Parathyroid adenoma (tissue), 2 donors: ENCODE measurements at regions not wholly inside any gene's neighbourhood (a gene's known extent, or its start where the extent isn't known, plus 50 kb on each side); places are given as distances from the start of the nearest gene placed in this dataset.
"Not testable (repeated sequence)": the region's sequence is repeated elsewhere in the genome, so short reads cannot be mapped to it uniquely, and the experiment has no call there.

Experiments
- H2AFZ ChIP-seq: fragments of 300-600 bp; sonication (generic); one replicate; pipeline ENCODE4 v1.7.0; 2017; ENCODE audit warnings: antibody characterized with exemption, mild to moderate bottlenecking
- H3K27ac ChIP-seq: fragments of 300-600 bp; sonication (generic); one replicate; pipeline ENCODE4 v1.7.0; 2017
- H3K27me3 ChIP-seq: fragments of 300-600 bp; sonication (generic); one replicate; pipeline ENCODE4 v1.7.0; 2017; ENCODE audit warnings: low read length; ENCODE audit not compliant: control insufficient read depth, insufficient read depth
- H3K36me3 ChIP-seq: fragments of 300-600 bp; sonication (generic); one replicate; pipeline ENCODE4 v1.7.0; 2017; ENCODE audit warnings: low read length; ENCODE audit not compliant: control insufficient read depth, insufficient read depth
- H3K4me1 ChIP-seq: fragments of 300-600 bp; sonication (generic); one replicate; pipeline ENCODE4 v1.7.0; 2017; ENCODE audit warnings: control low read depth
- H3K4me2 ChIP-seq: fragments of 300-600 bp; sonication (generic); one replicate; pipeline ENCODE4 v1.7.0; 2017; ENCODE audit warnings: low read length
- H3K4me3 ChIP-seq: fragments of 300-600 bp; sonication (generic); one replicate; pipeline ENCODE4 v1.7.0; 2017; ENCODE audit warnings: low read depth, low read length
- H3K79me2 ChIP-seq: fragments of 300-600 bp; sonication (generic); one replicate; pipeline ENCODE4 v1.7.0; 2017; ENCODE audit warnings: control low read depth
- H3K9ac ChIP-seq: fragments of 300-600 bp; sonication (generic); one replicate; pipeline ENCODE4 v1.7.0; 2017; ENCODE audit warnings: mild to moderate bottlenecking
- H3K9me3 ChIP-seq: fragments of 300-600 bp; sonication (generic); one replicate; pipeline ENCODE4 v1.7.0; 2017; ENCODE audit warnings: low read length; ENCODE audit not compliant: control insufficient read depth
- donor health status: primary hyperparathyroidism.

- not testable (repeated sequence) for H3K79me2 ChIP-seq, H3K9ac ChIP-seq, H2AFZ ChIP-seq, H3K36me3 ChIP-seq, H3K4me2 ChIP-seq, H3K4me1 ChIP-seq, H3K4me3 ChIP-seq, H3K9me3 ChIP-seq, H3K27me3 ChIP-seq, H3K27ac ChIP-seq
Measured at GRCh38 chr1:143805374-143805773, 166.4 kb downstream of the FAM72C start.

- H3K4me1 ChIP-seq, H2AFZ ChIP-seq, H3K4me2 ChIP-seq, H3K9ac ChIP-seq, H3K79me2 ChIP-seq, H3K36me3 ChIP-seq, H3K27me3 ChIP-seq, H3K27ac ChIP-seq, H3K4me3 ChIP-seq, H3K9me3 ChIP-seq: not testable (repeated sequence)
Measured at GRCh38 chr1:143804707-143805356, 167.0 kb downstream of the FAM72C start.

- not testable (repeated sequence) for H3K4me2 ChIP-seq, H3K27me3 ChIP-seq, H3K9me3 ChIP-seq, H3K4me1 ChIP-seq, H3K79me2 ChIP-seq, H3K9ac ChIP-seq, H3K27ac ChIP-seq, H3K36me3 ChIP-seq, H2AFZ ChIP-seq, H3K4me3 ChIP-seq
Measured at GRCh38 chr1:143803927-143804411, 167.8 kb downstream of the FAM72C start.

GRCh38 chr1:143803095-143803494 is 168.7 kb downstream of the FAM72C start:
- H2AFZ ChIP-seq, H3K36me3 ChIP-seq, H3K9me3 ChIP-seq, H3K79me2 ChIP-seq, H3K4me3 ChIP-seq, H3K4me1 ChIP-seq, H3K4me2 ChIP-seq, H3K9ac ChIP-seq, H3K27me3 ChIP-seq, H3K27ac ChIP-seq: not testable (repeated sequence)

GRCh38 chr1:143799568-143800187 is 172.1 kb downstream of the FAM72C start:
- H3K4me3 ChIP-seq, H3K27ac ChIP-seq, H3K36me3 ChIP-seq, H3K4me2 ChIP-seq, H3K9me3 ChIP-seq, H3K9ac ChIP-seq, H3K79me2 ChIP-seq, H3K4me1 ChIP-seq, H2AFZ ChIP-seq, H3K27me3 ChIP-seq: not testable (repeated sequence)

GRCh38 chr1:143796369-143796768 is 175.4 kb downstream of the FAM72C start:
- not testable (repeated sequence) for H3K27me3 ChIP-seq, H3K36me3 ChIP-seq, H3K9ac ChIP-seq, H3K9me3 ChIP-seq, H3K4me3 ChIP-seq, H3K4me1 ChIP-seq, H3K27ac ChIP-seq, H3K4me2 ChIP-seq, H3K79me2 ChIP-seq, H2AFZ ChIP-seq

- not testable (repeated sequence) for H3K79me2 ChIP-seq, H3K27me3 ChIP-seq, H3K27ac ChIP-seq, H3K4me2 ChIP-seq, H2AFZ ChIP-seq, H3K4me1 ChIP-seq, H3K4me3 ChIP-seq, H3K9me3 ChIP-seq, H3K9ac ChIP-seq, H3K36me3 ChIP-seq
Measured at GRCh38 chr1:143792047-143792937, 179.5 kb downstream of the FAM72C start.

- H3K36me3 ChIP-seq, H3K79me2 ChIP-seq, H3K4me3 ChIP-seq, H3K4me2 ChIP-seq, H3K4me1 ChIP-seq, H3K9ac ChIP-seq, H3K27me3 ChIP-seq, H3K9me3 ChIP-seq, H2AFZ ChIP-seq, H3K27ac ChIP-seq: not testable (repeated sequence)
Measured at GRCh38 chr1:143786381-143786780, 185.4 kb downstream of the FAM72C start.

GRCh38 chr1:143785883-143786282 is 185.9 kb downstream of the FAM72C start:
- H3K9ac ChIP-seq, H3K4me2 ChIP-seq, H3K27ac ChIP-seq, H3K9me3 ChIP-seq, H3K36me3 ChIP-seq, H3K27me3 ChIP-seq, H3K4me1 ChIP-seq, H3K4me3 ChIP-seq, H2AFZ ChIP-seq, H3K79me2 ChIP-seq: not testable (repeated sequence)

GRCh38 chr1:143784239-143784882 is 187.4 kb downstream of the FAM72C start:
- H3K9me3 ChIP-seq, H2AFZ ChIP-seq, H3K4me1 ChIP-seq, H3K4me3 ChIP-seq, H3K27ac ChIP-seq, H3K79me2 ChIP-seq, H3K4me2 ChIP-seq, H3K36me3 ChIP-seq, H3K9ac ChIP-seq, H3K27me3 ChIP-seq: not testable (repeated sequence)
